K562 (cell line): ENCODE measurements at regions not wholly inside any gene's neighbourhood (a gene's known extent, or its start where the extent isn't known, plus 50 kb on each side); places are given as distances from the start of the nearest gene placed in this dataset.

ENCODE experiments used
- CBFA2T2 ChIP-seq: fragments of 450-650 bp; conservative IDR thresholded peaks from 2 replicates; pipeline ENCODE4 v1.6.1; 2017; ENCODE audit warnings: mild to moderate bottlenecking
- ILK ChIP-seq: fragments of 450-650 bp; IDR thresholded peaks from 2 replicates; pipeline ENCODE4 v1.6.1; 2016; ENCODE audit warnings: missing genetic modification characterization, low read depth, mild to moderate bottlenecking, missing compliant biosample characterization, moderate library complexity, borderline replicate concordance
- NFXL1 ChIP-seq: fragments of 450-650 bp; formaldehyde crosslinking; IDR thresholded peaks from 2 replicates; pipeline ENCODE4 v1.4.0; 2021; ENCODE audit warnings: mild to moderate bottlenecking
- POLR2A ChIP-seq: fragments of 450-650 bp; conservative IDR thresholded peaks from 2 replicates; pipeline ENCODE4 v1.6.1; 2016
- POLR2AphosphoS2 ChIP-seq: IDR thresholded peaks from 2 replicates; pipeline ENCODE4 v1.6.1; 2012; ENCODE audit warnings: low read length, improper control_type of control experiment
- PRDM10 ChIP-seq: fragments of 450-650 bp; IDR thresholded peaks from 2 replicates; pipeline ENCODE4 v1.6.1; 2018; ENCODE audit not compliant: partially characterized antibody
- ZBED1 ChIP-seq: IDR thresholded peaks from 2 replicates; pipeline ENCODE4 v1.6.1; 2014
- TF ChIP-seq, protein P1 (sequence below): fragments of 450-650 bp; formaldehyde crosslinking; IDR thresholded peaks from 2 replicates; pipeline ENCODE4 v1.4.0; 2022; ENCODE audit warnings: mild to moderate bottlenecking, moderate library complexity
- TF ChIP-seq, protein P2 (sequence below), 2 experiments: fragments of 450-650 bp in 1 of 2; sonication (generic) in 1 of 2; formaldehyde crosslinking; conservative IDR thresholded peaks; 2 replicates each; pipeline versions ENCODE4 v1.4.0 to v1.8.1; 2020 to 2022; ENCODE audit warnings: mild to moderate bottlenecking in 1 of 2, missing genetic modification reagents in 1 of 2
- TF ChIP-seq, protein P3 (sequence below): sonication (generic); formaldehyde crosslinking; IDR thresholded peaks from 2 replicates; pipeline ENCODE4 v1.8.0; 2023; ENCODE audit warnings: missing genetic modification reagents, mild to moderate bottlenecking, borderline replicate concordance

DNA sequence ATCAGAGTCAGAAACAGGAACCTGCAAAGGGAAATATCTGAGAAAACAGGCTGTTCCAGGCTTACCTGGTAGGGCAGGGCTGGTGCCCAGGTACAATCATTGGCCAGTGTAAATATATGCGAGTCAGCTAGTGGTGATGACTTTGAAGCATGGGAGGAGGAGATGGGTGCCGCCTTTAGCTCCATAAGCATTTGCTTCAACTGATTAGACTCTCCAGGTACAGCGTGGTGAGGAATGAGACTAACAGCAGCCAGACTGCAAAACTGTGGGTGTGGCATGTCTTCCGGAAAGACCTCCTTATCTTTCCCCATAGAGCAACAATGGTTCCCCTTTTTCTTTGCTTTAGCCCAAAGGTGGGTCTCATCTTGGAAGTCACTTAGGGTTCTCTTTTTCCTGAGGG lies 137.2 kb downstream of the LRIG2 start (continued):
- TF ChIP-seq, protein P1, sequence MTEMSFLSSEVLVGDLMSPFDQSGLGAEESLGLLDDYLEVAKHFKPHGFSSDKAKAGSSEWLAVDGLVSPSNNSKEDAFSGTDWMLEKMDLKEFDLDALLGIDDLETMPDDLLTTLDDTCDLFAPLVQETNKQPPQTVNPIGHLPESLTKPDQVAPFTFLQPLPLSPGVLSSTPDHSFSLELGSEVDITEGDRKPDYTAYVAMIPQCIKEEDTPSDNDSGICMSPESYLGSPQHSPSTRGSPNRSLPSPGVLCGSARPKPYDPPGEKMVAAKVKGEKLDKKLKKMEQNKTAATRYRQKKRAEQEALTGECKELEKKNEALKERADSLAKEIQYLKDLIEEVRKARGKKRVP (CRISPR knock-in tag) = no peak
- TF ChIP-seq POLR2AphosphoS2 (no peak), CBFA2T2 (peak; percentile 48), ILK (no peak), NFXL1 (CRISPR knock-in tag) (no peak), POLR2A (no peak), PRDM10 (no peak), ZBED1 (no peak; the same call in 1 of the 2 replicates)
- TF ChIP-seq, protein P2, sequence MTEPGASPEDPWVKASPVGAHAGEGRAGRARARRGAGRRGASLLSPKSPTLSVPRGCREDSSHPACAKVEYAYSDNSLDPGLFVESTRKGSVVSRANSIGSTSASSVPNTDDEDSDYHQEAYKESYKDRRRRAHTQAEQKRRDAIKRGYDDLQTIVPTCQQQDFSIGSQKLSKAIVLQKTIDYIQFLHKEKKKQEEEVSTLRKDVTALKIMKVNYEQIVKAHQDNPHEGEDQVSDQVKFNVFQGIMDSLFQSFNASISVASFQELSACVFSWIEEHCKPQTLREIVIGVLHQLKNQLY (CRISPR knock-in tag; conservative IDR thresholded peaks at IDR 0.05) = no peak
- TF ChIP-seq, protein P3, sequence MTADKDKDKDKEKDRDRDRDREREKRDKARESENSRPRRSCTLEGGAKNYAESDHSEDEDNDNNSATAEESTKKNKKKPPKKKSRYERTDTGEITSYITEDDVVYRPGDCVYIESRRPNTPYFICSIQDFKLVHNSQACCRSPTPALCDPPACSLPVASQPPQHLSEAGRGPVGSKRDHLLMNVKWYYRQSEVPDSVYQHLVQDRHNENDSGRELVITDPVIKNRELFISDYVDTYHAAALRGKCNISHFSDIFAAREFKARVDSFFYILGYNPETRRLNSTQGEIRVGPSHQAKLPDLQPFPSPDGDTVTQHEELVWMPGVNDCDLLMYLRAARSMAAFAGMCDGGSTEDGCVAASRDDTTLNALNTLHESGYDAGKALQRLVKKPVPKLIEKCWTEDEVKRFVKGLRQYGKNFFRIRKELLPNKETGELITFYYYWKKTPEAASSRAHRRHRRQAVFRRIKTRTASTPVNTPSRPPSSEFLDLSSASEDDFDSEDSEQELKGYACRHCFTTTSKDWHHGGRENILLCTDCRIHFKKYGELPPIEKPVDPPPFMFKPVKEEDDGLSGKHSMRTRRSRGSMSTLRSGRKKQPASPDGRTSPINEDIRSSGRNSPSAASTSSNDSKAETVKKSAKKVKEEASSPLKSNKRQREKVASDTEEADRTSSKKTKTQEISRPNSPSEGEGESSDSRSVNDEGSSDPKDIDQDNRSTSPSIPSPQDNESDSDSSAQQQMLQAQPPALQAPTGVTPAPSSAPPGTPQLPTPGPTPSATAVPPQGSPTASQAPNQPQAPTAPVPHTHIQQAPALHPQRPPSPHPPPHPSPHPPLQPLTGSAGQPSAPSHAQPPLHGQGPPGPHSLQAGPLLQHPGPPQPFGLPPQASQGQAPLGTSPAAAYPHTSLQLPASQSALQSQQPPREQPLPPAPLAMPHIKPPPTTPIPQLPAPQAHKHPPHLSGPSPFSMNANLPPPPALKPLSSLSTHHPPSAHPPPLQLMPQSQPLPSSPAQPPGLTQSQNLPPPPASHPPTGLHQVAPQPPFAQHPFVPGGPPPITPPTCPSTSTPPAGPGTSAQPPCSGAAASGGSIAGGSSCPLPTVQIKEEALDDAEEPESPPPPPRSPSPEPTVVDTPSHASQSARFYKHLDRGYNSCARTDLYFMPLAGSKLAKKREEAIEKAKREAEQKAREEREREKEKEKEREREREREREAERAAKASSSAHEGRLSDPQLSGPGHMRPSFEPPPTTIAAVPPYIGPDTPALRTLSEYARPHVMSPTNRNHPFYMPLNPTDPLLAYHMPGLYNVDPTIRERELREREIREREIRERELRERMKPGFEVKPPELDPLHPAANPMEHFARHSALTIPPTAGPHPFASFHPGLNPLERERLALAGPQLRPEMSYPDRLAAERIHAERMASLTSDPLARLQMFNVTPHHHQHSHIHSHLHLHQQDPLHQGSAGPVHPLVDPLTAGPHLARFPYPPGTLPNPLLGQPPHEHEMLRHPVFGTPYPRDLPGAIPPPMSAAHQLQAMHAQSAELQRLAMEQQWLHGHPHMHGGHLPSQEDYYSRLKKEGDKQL (CRISPR knock-in tag) = no peak
